ENCODE measurements at regions not wholly inside any gene's neighbourhood (a gene's known extent, or its start where the extent isn't known, plus 50 kb on each side); places are given as distances from the start of the nearest gene placed in this dataset.

GRCh38 chr4:176595257-176595656, 197.5 kb downstream of the VEGFC start:
- ATAC-seq = no peak
- 25 to 70% methylated on average over 1 of the region's 1 CpG for whole genome bisulfite sequencing, 2 donors (ENCODE audit: low coverage in 1 of 2)
- Histone ChIP-seq H3K27ac (no peak overlapping the region), H3K9me3 (peaks cover 0 to 17% (median 0%) of the 10 kb centered on the region in 3 donors), H3K27me3 (no peaks in the 10 kb centered on the region), H3K36me3 (no peaks in the 10 kb centered on the region), H3K4me3 (no peak overlapping the region), H3K4me1 (no peaks in the 10 kb centered on the region)
- no peak for TF ChIP-seq CTCF (IDR thresholded peaks at IDR 0.05)
- TF ChIP-seq EP300 (IDR thresholded peaks at IDR 0.05) = no peak
- TF ChIP-seq POLR2A (IDR thresholded peaks at IDR 0.05) = no peak
- no peak for TF ChIP-seq POLR2AphosphoS5 (IDR thresholded peaks at IDR 0.05)

DNA sequence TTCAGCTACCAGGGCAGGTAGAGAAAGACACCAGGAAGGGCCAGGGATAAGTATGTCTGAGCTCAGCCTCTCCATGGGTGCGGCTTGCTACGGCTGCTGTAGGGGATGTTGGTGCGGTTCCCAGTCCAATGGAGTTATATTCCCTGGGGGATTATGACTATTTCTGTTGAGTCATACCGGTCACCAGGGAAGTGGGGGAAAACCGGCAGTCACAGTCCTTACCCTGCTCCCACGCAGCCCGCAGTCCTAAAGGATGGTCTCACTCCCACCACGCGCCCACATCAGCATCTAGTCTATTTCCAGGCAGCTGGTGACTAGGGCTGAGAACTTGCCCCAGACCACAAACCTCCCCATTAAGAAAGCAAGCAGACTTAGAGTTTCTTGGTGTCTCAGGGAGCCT, 191.6 kb downstream of the VEGFC start:
- Histone ChIP-seq H3K9me3 (peaks cover 0 to 12% (median 0%) of the 10 kb centered on the region in 3 donors), H3K36me3 (no peaks in the 10 kb centered on the region), H3K27ac (no peak overlapping the region), H3K27me3 (no peaks in the 10 kb centered on the region), H3K4me1 (no peaks in the 10 kb centered on the region), H3K4me3 (no peak overlapping the region)
- WGBS, 2 donors (ENCODE audit: low coverage in 1 of 2) = 93 to 100% methylated on average over 1 to 6 of the region's 9 CpGs
- ATAC-seq = no peak
- TF ChIP-seq POLR2AphosphoS5 (IDR thresholded peaks at IDR 0.05) = no peak
- no peak for TF ChIP-seq EP300 (IDR thresholded peaks at IDR 0.05)
- TF ChIP-seq CTCF (IDR thresholded peaks at IDR 0.05) = no peak
- no peak for TF ChIP-seq POLR2A (IDR thresholded peaks at IDR 0.05)

GRCh38 chr4:176607807-176608206, 184.9 kb downstream of the VEGFC start:
- WGBS, 2 donors (ENCODE audit: low coverage in 1 of 2) = 84 to 91% methylated on average over 4 to 8 of the region's 11 CpGs
- no peak for ATAC-seq
- Histone ChIP-seq H3K27ac (no peak overlapping the region), H3K9me3 (no peaks in the 10 kb centered on the region), H3K4me1 (no peaks in the 10 kb centered on the region), H3K4me3 (no peak overlapping the region), H3K27me3 (no peaks in the 10 kb centered on the region), H3K36me3 (no peaks in the 10 kb centered on the region)
- TF ChIP-seq POLR2A (IDR thresholded peaks at IDR 0.05) (no peak), EP300 (IDR thresholded peaks at IDR 0.05) (no peak), POLR2AphosphoS5 (IDR thresholded peaks at IDR 0.05) (no peak), CTCF (IDR thresholded peaks at IDR 0.05) (no peak)

GRCh38 chr4:176608346-176608745, 184.4 kb downstream of the VEGFC start:
- H3K27me3 ChIP-seq = no peaks in the 10 kb centered on the region
- no peak for ATAC-seq
- H3K27ac ChIP-seq = no peak overlapping the region
- whole genome bisulfite sequencing, 2 donors (ENCODE audit: low coverage in 1 of 2) = 77 to 82% methylated on average over 2 of the region's 2 CpGs
- no peaks in the 10 kb centered on the region for H3K9me3 ChIP-seq
- no peak overlapping the region for H3K4me3 ChIP-seq
- TF ChIP-seq EP300 (IDR thresholded peaks at IDR 0.05) = no peak
- TF ChIP-seq CTCF (IDR thresholded peaks at IDR 0.05) = no peak
- H3K36me3 ChIP-seq = no peaks in the 10 kb centered on the region
- no peaks in the 10 kb centered on the region for H3K4me1 ChIP-seq

DNA sequence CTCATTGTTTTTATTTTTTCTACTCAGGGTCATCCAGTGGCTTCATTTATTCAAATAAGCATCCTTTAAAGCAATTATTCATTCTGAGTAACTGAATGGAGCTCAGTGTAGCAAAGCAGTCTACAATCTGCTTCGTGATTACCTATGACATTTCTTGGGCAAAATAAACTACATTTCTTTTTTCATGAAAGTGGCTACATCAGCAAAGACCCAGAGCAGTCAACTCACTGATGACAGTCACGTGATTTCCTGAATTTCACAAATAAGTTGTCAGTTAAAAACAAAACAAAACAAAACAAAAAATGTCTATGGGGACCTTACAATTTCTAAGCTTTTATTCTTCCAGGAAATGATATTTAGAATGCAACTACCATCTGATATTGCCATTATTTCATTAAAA, 182.1 kb downstream of the VEGFC start:
- TF ChIP-seq POLR2A (IDR thresholded peaks at IDR 0.05) = no peak
- no peak for TF ChIP-seq CTCF (IDR thresholded peaks at IDR 0.05)
- TF ChIP-seq EP300 (IDR thresholded peaks at IDR 0.05) = no peak
- no peak for TF ChIP-seq POLR2AphosphoS5 (IDR thresholded peaks at IDR 0.05)
- H3K9me3 ChIP-seq = no peaks in the 10 kb centered on the region
- H3K27ac ChIP-seq = no peak overlapping the region
- H3K4me3 ChIP-seq = no peak overlapping the region
- H3K36me3 ChIP-seq = no peaks in the 10 kb centered on the region
- WGBS, 2 donors (ENCODE audit: low coverage in 1 of 2) = 72 to 97% methylated on average over 2 of the region's 2 CpGs
- ATAC-seq = no peak
- H3K27me3 ChIP-seq = no peaks in the 10 kb centered on the region
- no peaks in the 10 kb centered on the region for H3K4me1 ChIP-seq
